BLaER1 (cell line): ENCODE measurements at regions not wholly inside any gene's neighbourhood (a gene's known extent, or its start where the extent isn't known, plus 50 kb on each side); places are given as distances from the start of the nearest gene placed in this dataset.
A peak's percentile ranks its signal among the peaks of the same experiment; 100 is the strongest.

ENCODE experiments used
- H3K27ac ChIP-seq: shearing (Covaris generic); formaldehyde crosslinking; 2 replicates; pipeline ENCODE4 v1.8.1; 2022
- H3K27me3 ChIP-seq: shearing (Covaris generic); formaldehyde crosslinking; 2 replicates; pipeline ENCODE4 v1.8.1; 2022
- H3K36me3 ChIP-seq: shearing (Covaris generic); formaldehyde crosslinking; 2 replicates; pipeline ENCODE4 v1.8.1; 2022
- H3K4me1 ChIP-seq: shearing (Covaris generic); formaldehyde crosslinking; 2 replicates; pipeline ENCODE4 v1.8.1; 2022
- H3K4me2 ChIP-seq: shearing (Covaris generic); formaldehyde crosslinking; 2 replicates; pipeline ENCODE4 v1.8.1; 2022
- H3K4me3 ChIP-seq: shearing (Covaris generic); formaldehyde crosslinking; 2 replicates; pipeline ENCODE4 v1.8.1; 2022
- H3K9ac ChIP-seq: shearing (Covaris generic); formaldehyde crosslinking; 2 replicates; pipeline ENCODE4 v1.8.1; 2022
- H3K9me3 ChIP-seq: shearing (Covaris generic); formaldehyde crosslinking; 2 replicates; pipeline ENCODE4 v1.8.1; 2022
- H4K20me1 ChIP-seq: shearing (Covaris generic); formaldehyde crosslinking; 2 replicates; pipeline ENCODE4 v1.8.1; 2022
- Cebpa-rat ChIP-seq: shearing (Covaris generic); IDR thresholded peaks from 2 replicates; pipeline ENCODE4 v1.8.1; 2022

- Histone ChIP-seq H3K4me3 (no peak overlapping the region), H3K4me1 (peaks cover 47% of the 10 kb centered on the region), H3K36me3 (no peaks in the 10 kb centered on the region; the same call in 1 of the 2 replicates), H3K9me3 (peaks cover 5% of the 10 kb centered on the region; the same call in 1 of the 2 replicates), H3K9ac (peak overlapping the region; percentile 47; the same call in 1 of the 2 replicates), H3K4me2 (peak overlapping the region; percentile 71), H4K20me1 (no peaks in the 10 kb centered on the region), H3K27ac (peak overlapping the region; percentile 77), H3K27me3 (no peaks in the 10 kb centered on the region)
- no peak for TF ChIP-seq Cebpa-rat
Observed at GRCh38 chr9:73038613-73039012, 85.8 kb upstream of the ALDH1A1 start.

DNA sequence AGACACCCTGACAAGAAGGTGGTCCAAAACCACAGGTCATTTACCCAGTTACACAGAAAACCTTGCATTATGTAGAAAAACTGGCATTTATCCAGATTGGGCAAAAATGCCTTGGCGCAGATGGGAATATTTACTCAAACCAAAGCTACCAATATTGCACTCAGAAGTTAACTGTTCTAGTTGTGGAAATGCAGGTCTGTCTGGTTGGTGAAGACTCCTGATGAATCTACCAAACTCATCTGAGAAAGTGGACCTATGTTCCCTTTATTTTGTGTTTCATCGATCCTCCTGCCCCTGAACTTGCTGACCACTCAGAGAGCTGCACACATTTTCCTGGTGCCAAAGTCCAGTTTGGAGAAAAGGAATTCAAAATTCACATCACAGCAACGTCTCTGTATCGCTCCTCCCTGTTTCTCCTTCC, 85.2 kb upstream of the ALDH1A1 start:
- Histone ChIP-seq H3K9ac (peak overlapping the region; percentile 47; the same call in 1 of the 2 replicates), H3K27ac (peak overlapping the region; percentile 77), H3K4me2 (peak overlapping the region; percentile 71), H3K9me3 (peaks cover 3% of the 10 kb centered on the region; the same call in 1 of the 2 replicates), H3K27me3 (no peaks in the 10 kb centered on the region), H4K20me1 (no peaks in the 10 kb centered on the region), H3K36me3 (no peaks in the 10 kb centered on the region; the same call in 1 of the 2 replicates), H3K4me1 (peaks cover 47% of the 10 kb centered on the region), H3K4me3 (no peak overlapping the region; the same call in 1 of the 2 replicates)
- no peak for TF ChIP-seq Cebpa-rat

DNA sequence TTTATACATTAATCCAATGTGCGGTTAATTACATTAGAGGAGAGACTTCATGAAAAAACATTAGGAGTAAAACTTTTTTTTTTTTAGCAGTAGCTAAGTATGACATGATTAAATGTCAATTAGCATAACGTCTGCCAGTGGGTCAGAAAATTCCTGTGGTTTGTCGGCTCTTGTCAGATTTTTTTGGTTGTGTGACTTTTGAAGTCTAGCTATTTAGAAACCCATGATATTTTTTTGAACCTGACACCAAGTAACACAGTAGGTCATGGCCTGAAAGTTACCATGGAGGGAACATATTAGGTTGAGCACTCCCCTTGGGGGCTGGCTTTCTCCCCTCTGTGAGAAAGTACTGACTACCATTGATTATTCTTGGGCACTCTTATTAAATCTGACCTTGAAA, 84.8 kb upstream of the ALDH1A1 start:
- Histone ChIP-seq H3K4me3 (no peak overlapping the region), H3K36me3 (no peaks in the 10 kb centered on the region; the same call in 1 of the 2 replicates), H3K9me3 (peaks cover 6% of the 10 kb centered on the region), H3K4me2 (peak overlapping the region; percentile 71), H3K9ac (0 out of 2 replicates have a peak overlapping the region, but pooled peaks have one; percentile 27), H3K27me3 (no peaks in the 10 kb centered on the region), H3K27ac (peak overlapping the region; percentile 77), H4K20me1 (no peaks in the 10 kb centered on the region), H3K4me1 (peaks cover 47% of the 10 kb centered on the region)
- TF ChIP-seq Cebpa-rat: no peak

DNA sequence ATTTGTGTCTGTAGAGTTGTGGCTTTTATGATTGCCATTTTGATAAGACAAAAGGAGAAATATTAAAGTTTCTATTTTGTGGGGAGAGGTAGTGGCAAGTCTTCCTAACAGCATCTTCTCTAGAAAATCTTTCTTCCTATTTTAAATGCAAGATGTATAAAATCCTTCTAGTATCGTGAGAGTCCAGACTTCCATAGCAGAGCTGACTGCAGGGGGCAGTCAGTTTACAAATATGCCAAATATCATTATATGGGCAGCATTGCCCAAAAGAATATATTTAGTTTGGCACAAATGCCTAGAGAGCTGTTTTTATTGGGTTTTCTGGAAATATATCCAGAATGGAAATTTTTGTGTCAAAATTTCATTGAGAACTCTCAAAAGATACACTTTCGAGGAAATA, 82.1 kb upstream of the ALDH1A1 start:
- Histone ChIP-seq H3K27me3 (no peaks in the 10 kb centered on the region), H3K9me3 (peaks cover 17% of the 10 kb centered on the region), H3K4me1 (peaks cover 58% of the 10 kb centered on the region), H3K4me2 (no peak overlapping the region), H4K20me1 (no peaks in the 10 kb centered on the region), H3K4me3 (no peak overlapping the region), H3K9ac (no peak overlapping the region), H3K36me3 (no peaks in the 10 kb centered on the region; the same call in 1 of the 2 replicates), H3K27ac (peak overlapping the region; percentile 77; the same call in 1 of the 2 replicates)
- TF ChIP-seq Cebpa-rat: no peak

- no peaks in the 10 kb centered on the region for H4K20me1 ChIP-seq
- H3K4me3 ChIP-seq: no peak overlapping the region
- no peak overlapping the region for H3K27ac ChIP-seq
- H3K36me3 ChIP-seq: no peaks in the 10 kb centered on the region; the same call in 1 of the 2 replicates
- H3K4me2 ChIP-seq: no peak overlapping the region
- H3K9ac ChIP-seq: no peak overlapping the region
- H3K4me1 ChIP-seq: peaks cover 58% of the 10 kb centered on the region
- no peak for TF ChIP-seq Cebpa-rat
- peaks cover 26% of the 10 kb centered on the region for H3K9me3 ChIP-seq
- H3K27me3 ChIP-seq: no peaks in the 10 kb centered on the region
Observed at GRCh38 chr9:73031350-73031749, 78.5 kb upstream of the ALDH1A1 start.

DNA sequence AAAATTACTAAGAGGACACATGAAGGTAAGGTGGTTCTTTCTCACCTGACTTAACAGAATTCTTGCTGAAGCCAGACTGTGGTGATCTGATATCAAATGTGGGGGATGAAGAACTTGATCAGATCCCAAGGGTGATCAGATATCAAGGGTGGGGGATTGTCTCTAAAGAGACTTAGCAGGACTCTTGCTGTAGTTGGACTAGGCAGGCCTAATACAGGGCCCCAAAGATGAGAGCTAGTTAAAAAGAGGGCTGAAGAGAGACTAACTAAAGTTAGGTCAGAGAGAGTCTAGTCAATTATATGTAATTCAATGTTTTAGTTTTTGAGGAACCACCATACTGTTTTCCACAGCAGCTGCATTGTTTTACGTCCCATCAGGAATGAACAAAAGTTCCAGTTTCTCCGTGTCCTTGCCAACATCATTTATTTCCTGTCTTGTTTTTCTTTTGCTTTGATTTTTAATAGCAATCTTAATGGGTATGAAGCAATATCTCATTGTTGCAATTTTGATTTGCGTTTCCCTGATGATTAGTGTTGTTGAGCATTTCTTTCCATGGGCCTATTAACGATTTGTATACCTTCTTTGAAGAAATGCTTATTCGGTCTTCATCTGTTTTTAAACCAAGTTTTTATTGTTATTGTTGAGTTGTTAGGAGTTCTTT, 77.6 kb upstream of the ALDH1A1 start:
- Histone ChIP-seq H3K36me3 (no peaks in the 10 kb centered on the region; the same call in 1 of the 2 replicates), H3K4me1 (peaks cover 58% of the 10 kb centered on the region), H3K27ac (no peak overlapping the region), H3K9me3 (peaks cover 26% of the 10 kb centered on the region), H3K4me2 (no peak overlapping the region), H3K27me3 (no peaks in the 10 kb centered on the region), H4K20me1 (no peaks in the 10 kb centered on the region), H3K4me3 (no peak overlapping the region), H3K9ac (no peak overlapping the region)
- TF ChIP-seq Cebpa-rat: no peak

DNA sequence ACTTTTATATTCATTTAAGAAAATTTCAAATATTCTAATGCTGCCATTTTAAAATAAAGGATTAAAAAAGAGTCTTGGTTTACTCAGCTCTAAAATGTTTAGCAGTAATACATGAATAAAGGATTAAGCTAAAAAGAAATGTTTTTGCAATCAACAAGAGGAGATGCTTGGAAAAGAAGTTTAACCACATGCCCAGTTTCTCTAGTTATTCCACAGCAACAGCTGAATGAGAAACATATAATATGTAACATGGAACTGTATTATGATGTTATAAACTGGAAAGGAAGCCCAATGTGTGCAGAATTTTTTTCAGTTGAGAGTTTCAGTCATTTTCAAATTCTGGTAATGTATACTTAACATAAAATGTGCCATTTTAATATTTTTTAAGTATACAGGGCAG, 76.5 kb upstream of the ALDH1A1 start:
- Histone ChIP-seq H3K4me1 (peaks cover 68% of the 10 kb centered on the region), H3K36me3 (no peaks in the 10 kb centered on the region)
- no peak for TF ChIP-seq Cebpa-rat

DNA sequence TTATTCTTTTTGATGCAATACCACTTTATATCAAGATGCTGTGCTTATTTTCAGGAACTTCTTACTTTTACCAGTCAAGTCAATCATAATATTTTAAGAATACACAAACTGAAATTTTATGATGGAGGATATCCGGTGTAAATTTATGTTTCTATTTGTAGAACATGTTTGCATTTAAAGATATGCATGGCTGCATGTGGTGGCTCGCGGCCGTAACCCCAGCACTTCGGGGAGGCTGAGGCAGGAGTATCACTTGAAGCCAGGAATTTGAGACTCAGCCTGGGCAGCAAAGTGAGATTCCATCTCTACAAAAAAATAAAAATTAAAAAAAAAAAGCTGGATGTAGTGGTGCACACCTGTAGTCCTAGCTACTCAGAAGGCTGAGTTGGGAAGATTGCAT, 73.5 kb upstream of the ALDH1A1 start:
- TF ChIP-seq Cebpa-rat: no peak
- Histone ChIP-seq H4K20me1 (no peaks in the 10 kb centered on the region), H3K4me1 (peaks cover 81% of the 10 kb centered on the region), H3K4me3 (peak overlapping the region; percentile 49), H3K27me3 (no peaks in the 10 kb centered on the region), H3K9me3 (peaks cover 29% of the 10 kb centered on the region; the same call in 1 of the 2 replicates), H3K4me2 (peak overlapping the region; percentile 81), H3K9ac (0 out of 2 replicates have a peak overlapping the region, but pooled peaks have one; percentile 51), H3K27ac (peak overlapping the region; percentile 82), H3K36me3 (no peaks in the 10 kb centered on the region)

More for the DNA sequence above, 76.5 kb upstream of the ALDH1A1 start:
- H3K9ac ChIP-seq: no peak overlapping the region
- H4K20me1 ChIP-seq: no peaks in the 10 kb centered on the region
- H3K27ac ChIP-seq: peak overlapping the region; percentile 82; the same call in 1 of the 2 replicates
- peaks cover 31% of the 10 kb centered on the region for H3K9me3 ChIP-seq
- H3K4me3 ChIP-seq: no peak overlapping the region
- peak overlapping the region; percentile 3; the same call in 1 of the 2 replicates for H3K4me2 ChIP-seq
- H3K27me3 ChIP-seq: no peaks in the 10 kb centered on the region

GRCh38 chr9:73024601-73025034, 71.8 kb upstream of the ALDH1A1 start:
- H3K9me3 ChIP-seq: peaks cover 28% of the 10 kb centered on the region
- H3K27ac ChIP-seq: peak overlapping the region; percentile 82
- H3K4me2 ChIP-seq: peak overlapping the region; percentile 81

GRCh38 chr9:73023025-73023541, 70.2 kb upstream of the ALDH1A1 start:
- no peak for TF ChIP-seq Cebpa-rat
- no peaks in the 10 kb centered on the region for H3K27me3 ChIP-seq
- peaks cover 54% of the 10 kb centered on the region for H3K4me1 ChIP-seq
- no peak overlapping the region for H3K9ac ChIP-seq
- peaks cover 37% of the 10 kb centered on the region for H3K9me3 ChIP-seq
- no peaks in the 10 kb centered on the region for H3K36me3 ChIP-seq
- no peaks in the 10 kb centered on the region for H4K20me1 ChIP-seq
- 0 out of 2 replicates have a peak overlapping the region, but pooled peaks have one; percentile 82 for H3K27ac ChIP-seq
- peak overlapping the region; percentile 81; the same call in 1 of the 2 replicates for H3K4me2 ChIP-seq
- H3K4me3 ChIP-seq: no peak overlapping the region; the same call in 1 of the 2 replicates

More at GRCh38 chr9:73024601-73025034, 71.8 kb upstream of the ALDH1A1 start:
- Histone ChIP-seq H3K4me3 (no peak overlapping the region), H3K36me3 (no peaks in the 10 kb centered on the region), H4K20me1 (no peaks in the 10 kb centered on the region), H3K9ac (no peak overlapping the region), H3K4me1 (peaks cover 69% of the 10 kb centered on the region), H3K27me3 (no peaks in the 10 kb centered on the region)
- TF ChIP-seq Cebpa-rat: no peak
